BJ (cell line): ENCODE measurements at regions not wholly inside any gene's neighbourhood (a gene's known extent, or its start where the extent isn't known, plus 50 kb on each side); places are given as distances from the start of the nearest gene placed in this dataset.

Experiments used
- CTCF ChIA-PET: fragments of 350-600 bp; formaldehyde crosslinking; extraction: SDS; loops from one replicate; lab custom pipeline; 2021; ENCODE audit warnings: antibody characterized with exemption, inconsistent platforms; lab: Yijun Ruan, JAX
- POLR2A ChIA-PET: fragments of 300-600 bp; sonication (Branson Sonifier 250); formaldehyde crosslinking; extraction: SDS; loops from one replicate; lab custom pipeline; 2021; ENCODE audit warnings: antibody characterized with exemption; lab: Charles Lee
- DNase-seq: peaks from one replicate; pipeline ENCODE4 v3.0.0-alpha.2; 2011; ENCODE audit warnings: low read depth
- H3K27me3 ChIP-seq: 2 replicates; pipeline ENCODE4 v1.6.0; 2011; ENCODE audit warnings: low read length; ENCODE audit not compliant: control insufficient read depth, insufficient read depth
- H3K36me3 ChIP-seq: 2 replicates; pipeline ENCODE4 v1.5.1; 2011; ENCODE audit warnings: low read length; ENCODE audit not compliant: control insufficient read depth, insufficient read depth
- H3K4me3 ChIP-seq: 2 replicates; pipeline ENCODE4 v1.5.1; 2011; ENCODE audit warnings: low read depth, mild to moderate bottlenecking, control low read depth, low read length
- TF ChIP-seq, protein P1 (sequence below): IDR thresholded peaks from 2 replicates; pipeline ENCODE4 v1.5.1; 2011; ENCODE audit warnings: low read depth, mild to moderate bottlenecking, control low read depth, inconsistent platforms, low read length, moderate library complexity; ENCODE audit not compliant: insufficient read depth

DNA sequence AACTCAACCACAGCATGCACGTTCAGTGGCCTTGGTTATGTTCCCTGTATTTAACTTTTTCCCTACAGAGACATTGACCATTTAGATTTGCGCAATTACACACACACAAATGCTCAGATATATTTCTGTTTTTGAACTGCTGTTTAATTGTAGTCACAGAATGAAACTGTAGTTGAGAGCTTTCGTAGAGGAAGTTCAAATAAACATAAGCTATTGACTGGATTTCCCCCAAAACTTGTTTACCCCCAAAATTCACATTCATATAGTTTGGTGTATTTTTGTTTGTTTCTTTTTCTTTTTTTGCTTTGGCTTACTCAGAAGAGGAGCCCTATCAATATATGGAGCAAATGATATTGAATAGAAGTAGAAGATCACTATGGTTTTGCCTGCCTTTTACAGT, 921.0 kb downstream of the ADGRL2 start:
- ChIA-PET CTCF (no interaction called here), POLR2A (no interaction called here)
- no peak for DNase-seq
- TF ChIP-seq, protein P1, sequence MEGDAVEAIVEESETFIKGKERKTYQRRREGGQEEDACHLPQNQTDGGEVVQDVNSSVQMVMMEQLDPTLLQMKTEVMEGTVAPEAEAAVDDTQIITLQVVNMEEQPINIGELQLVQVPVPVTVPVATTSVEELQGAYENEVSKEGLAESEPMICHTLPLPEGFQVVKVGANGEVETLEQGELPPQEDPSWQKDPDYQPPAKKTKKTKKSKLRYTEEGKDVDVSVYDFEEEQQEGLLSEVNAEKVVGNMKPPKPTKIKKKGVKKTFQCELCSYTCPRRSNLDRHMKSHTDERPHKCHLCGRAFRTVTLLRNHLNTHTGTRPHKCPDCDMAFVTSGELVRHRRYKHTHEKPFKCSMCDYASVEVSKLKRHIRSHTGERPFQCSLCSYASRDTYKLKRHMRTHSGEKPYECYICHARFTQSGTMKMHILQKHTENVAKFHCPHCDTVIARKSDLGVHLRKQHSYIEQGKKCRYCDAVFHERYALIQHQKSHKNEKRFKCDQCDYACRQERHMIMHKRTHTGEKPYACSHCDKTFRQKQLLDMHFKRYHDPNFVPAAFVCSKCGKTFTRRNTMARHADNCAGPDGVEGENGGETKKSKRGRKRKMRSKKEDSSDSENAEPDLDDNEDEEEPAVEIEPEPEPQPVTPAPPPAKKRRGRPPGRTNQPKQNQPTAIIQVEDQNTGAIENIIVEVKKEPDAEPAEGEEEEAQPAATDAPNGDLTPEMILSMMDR = no peak
- Histone ChIP-seq H3K27me3 (no peaks in the 10 kb centered on the region), H3K36me3 (no peaks in the 10 kb centered on the region), H3K4me3 (no peak overlapping the region)

DNA sequence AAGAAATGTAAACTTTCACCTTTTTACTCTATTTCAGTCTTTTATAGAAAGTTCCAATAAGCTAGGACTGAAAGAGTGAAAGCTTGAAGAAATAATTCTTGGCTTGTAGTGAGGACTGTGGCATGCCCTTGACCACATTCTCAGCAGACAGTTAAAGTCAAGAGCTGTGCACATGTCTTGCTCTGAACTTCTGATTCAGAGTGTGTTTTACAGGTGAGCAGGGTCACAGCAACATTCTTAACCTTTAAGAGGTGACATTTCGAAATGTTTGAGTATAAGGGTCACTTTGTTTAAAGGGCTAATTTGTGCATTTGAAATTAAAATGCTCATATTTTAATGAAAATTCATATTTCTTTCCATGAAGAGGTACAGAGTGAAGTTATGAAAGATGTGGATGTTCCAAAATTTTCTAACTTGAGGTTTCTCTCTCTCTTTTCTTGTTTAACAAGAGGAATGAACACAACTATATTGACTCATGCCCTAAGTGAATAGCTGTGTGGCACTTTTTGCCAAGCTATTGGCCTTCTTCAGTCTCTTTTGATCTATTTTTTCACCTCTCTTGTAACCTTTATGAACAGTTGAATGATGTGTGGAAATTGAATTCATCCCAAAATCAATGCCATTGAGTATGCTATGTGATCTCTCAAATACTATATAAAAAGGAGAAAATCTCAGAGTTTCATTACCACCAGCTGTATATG, 918.1 kb downstream of the ADGRL2 start:
- no peak for DNase-seq
- no peaks in the 10 kb centered on the region for H3K36me3 ChIP-seq
- ChIA-PET CTCF (no interaction called here), POLR2A (no interaction called here)
- H3K4me3 ChIP-seq = no peak overlapping the region
- TF ChIP-seq, protein P1 = no peak
- no peaks in the 10 kb centered on the region for H3K27me3 ChIP-seq

DNA sequence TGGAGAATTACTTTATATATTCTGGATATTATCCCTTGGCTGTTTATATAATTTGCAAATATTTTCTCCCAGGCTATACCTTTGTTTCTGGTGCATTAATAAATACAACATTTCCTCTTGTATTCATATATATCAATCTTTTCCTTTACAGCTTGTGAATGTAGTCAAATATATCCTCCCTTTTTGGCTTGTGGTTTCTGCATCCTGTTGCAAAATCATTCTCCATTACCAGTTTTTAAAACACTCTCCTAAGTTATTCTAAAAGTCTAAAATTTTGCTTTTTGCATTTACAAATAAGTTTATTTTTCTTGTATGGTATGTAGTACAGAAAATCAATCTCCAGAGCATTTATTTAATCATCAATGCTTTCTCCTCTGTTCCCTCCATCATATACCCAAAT, 909.4 kb downstream of the ADGRL2 start:
- CTCF ChIA-PET = interaction anchor here (0.7 kb wide), 1 partner anchor 203 kb away, joined by 3 read pairs; no protein-coding TSS in a partner anchor
- POLR2A ChIA-PET = no interaction called here
- Histone ChIP-seq H3K36me3 (no peaks in the 10 kb centered on the region), H3K4me3 (no peak overlapping the region), H3K27me3 (no peaks in the 10 kb centered on the region)
- DNase-seq = no peak
- TF ChIP-seq, protein P1 = no peak

DNA sequence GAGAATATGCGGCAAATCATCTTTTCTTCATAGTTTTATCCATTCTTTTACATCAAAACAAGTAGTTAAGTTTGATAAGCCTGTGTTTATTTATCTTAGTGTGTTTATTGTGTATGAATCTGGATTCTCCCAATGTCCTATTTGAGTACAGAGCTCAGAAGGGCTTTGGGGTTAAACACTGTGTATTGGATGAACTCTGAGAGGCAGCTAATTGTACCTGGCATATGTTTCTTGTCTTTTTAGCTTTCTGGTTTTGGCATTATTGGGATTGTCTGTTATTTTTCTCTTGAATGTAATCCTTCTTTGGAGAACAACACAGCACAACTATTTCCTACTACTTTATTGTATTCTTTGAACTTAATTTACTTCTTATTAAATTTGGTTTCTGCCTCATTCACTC, 906.9 kb downstream of the ADGRL2 start:
- POLR2A ChIA-PET = no interaction called here
- CTCF ChIA-PET = no interaction called here
- DNase-seq = no peak
- Histone ChIP-seq H3K4me3 (no peak overlapping the region), H3K36me3 (no peaks in the 10 kb centered on the region), H3K27me3 (no peaks in the 10 kb centered on the region)
- TF ChIP-seq, protein P1 = no peak

DNA sequence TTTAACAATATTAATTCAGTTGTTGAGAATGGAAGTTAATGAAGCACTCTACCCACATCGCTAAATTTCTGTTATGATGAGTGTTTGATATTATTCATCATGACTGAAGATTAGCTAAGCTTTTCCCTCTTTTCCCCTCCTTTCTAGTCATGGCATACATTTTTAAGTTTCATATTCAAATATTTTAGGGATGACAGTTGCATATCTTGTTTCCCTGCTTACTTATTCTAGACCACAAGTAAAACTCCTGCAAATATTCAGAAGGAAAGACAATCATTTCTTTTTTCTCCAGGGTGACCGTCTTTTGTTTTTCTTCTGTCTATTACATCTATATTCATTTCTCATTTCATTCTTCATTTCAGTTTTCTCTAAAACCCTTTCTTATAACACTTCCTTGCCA, 906.0 kb downstream of the ADGRL2 start:
- no peak for DNase-seq
- H3K36me3 ChIP-seq = no peaks in the 10 kb centered on the region
- TF ChIP-seq, protein P1 = no peak
- H3K4me3 ChIP-seq = no peak overlapping the region
- CTCF ChIA-PET = no interaction called here
- H3K27me3 ChIP-seq = no peaks in the 10 kb centered on the region
- POLR2A ChIA-PET = no interaction called here
